Omental fat pad (tissue), 3 donors: ENCODE measurements at regions not wholly inside any gene's neighbourhood (a gene's known extent, or its start where the extent isn't known, plus 50 kb on each side); places are given as distances from the start of the nearest gene placed in this dataset.
"Not testable (repeated sequence)": the region's sequence is repeated elsewhere in the genome, so short reads cannot be mapped to it uniquely, and the experiment has no call there.

Source experiments
- ATAC-seq: fragments of 150-250 bp; one replicate; pipeline ENCODE4 v1.9.1; 2016; ENCODE audit warnings: mild to moderate bottlenecking, moderate library complexity; ENCODE audit not compliant: low FRiP score
- DNase-seq: peaks from one replicate; pipeline ENCODE4 v3.0.0-alpha.2; 2019; ENCODE audit warnings: low spot score
- CTCF ChIP-seq, 3 donors: fragments of 450-650 bp; IDR thresholded peaks; one replicate each; pipeline ENCODE4 v1.5.1; 2016 to 2017; ENCODE audit warnings: antibody characterized with exemption in 3 of 3, mild to moderate bottlenecking in 3 of 3, moderate library complexity in 2 of 3

GRCh38 chr4:156118507-156119220 is 165.0 kb upstream of the CTSO start:
- DNase-seq (no peak), ATAC-seq (no peak)
- no peak for TF ChIP-seq CTCF (IDR thresholded peaks at IDR 0.05)

- DNase-seq (no peak), ATAC-seq (no peak)
- no peak for TF ChIP-seq CTCF (IDR thresholded peaks at IDR 0.05)
These were observed 164.1 kb upstream of the CTSO start for GRCh38 chr4:156117743-156118142.

- DNase-seq (no peak), ATAC-seq (no peak)
- no peak for TF ChIP-seq CTCF (IDR thresholded peaks at IDR 0.05)
These were observed 163.3 kb upstream of the CTSO start for GRCh38 chr4:156116991-156117390.

GRCh38 chr4:156113138-156113765 is 159.6 kb upstream of the CTSO start:
- DNase-seq = no peak
- no peak for TF ChIP-seq CTCF (IDR thresholded peaks at IDR 0.05)
- ATAC-seq = no peak

- ATAC-seq = no peak
- no peak for DNase-seq
- TF ChIP-seq CTCF (IDR thresholded peaks at IDR 0.05) = no peak
These were observed 158.0 kb upstream of the CTSO start for GRCh38 chr4:156111686-156112085.

GRCh38 chr4:156109943-156110900 is 156.6 kb upstream of the CTSO start:
- TF ChIP-seq CTCF (IDR thresholded peaks at IDR 0.05) = no peak
- DNase-seq (no peak), ATAC-seq (peak; percentile 93)

GRCh38 chr4:156109087-156109486 is 155.4 kb upstream of the CTSO start:
- not testable (repeated sequence) for DNase-seq, ATAC-seq
